Testis (tissue), 2 donors: ENCODE measurements at regions not wholly inside any gene's neighbourhood (a gene's known extent, or its start where the extent isn't known, plus 50 kb on each side); places are given as distances from the start of the nearest gene placed in this dataset.

ENCODE experiments used
- POLR2A ChIP-seq: fragments of 450-650 bp; IDR thresholded peaks from one replicate; pipeline ENCODE4 v1.6.1; 2017; ENCODE audit warnings: antibody characterized with exemption, mild to moderate bottlenecking, moderate library complexity
- TF ChIP-seq, protein P1 (sequence below), 3 experiments: fragments of 450-650 bp in 2 of 3; fragments of 200-600 bp in 1 of 3; sonication (generic) in 1 of 3; IDR thresholded peaks; one replicate each; pipeline ENCODE4 v1.5.1; 2016 to 2019; ENCODE audit warnings: antibody characterized with exemption in 3 of 3, mild to moderate bottlenecking in 2 of 3, moderate library complexity in 1 of 3

- TF ChIP-seq, protein P1, sequence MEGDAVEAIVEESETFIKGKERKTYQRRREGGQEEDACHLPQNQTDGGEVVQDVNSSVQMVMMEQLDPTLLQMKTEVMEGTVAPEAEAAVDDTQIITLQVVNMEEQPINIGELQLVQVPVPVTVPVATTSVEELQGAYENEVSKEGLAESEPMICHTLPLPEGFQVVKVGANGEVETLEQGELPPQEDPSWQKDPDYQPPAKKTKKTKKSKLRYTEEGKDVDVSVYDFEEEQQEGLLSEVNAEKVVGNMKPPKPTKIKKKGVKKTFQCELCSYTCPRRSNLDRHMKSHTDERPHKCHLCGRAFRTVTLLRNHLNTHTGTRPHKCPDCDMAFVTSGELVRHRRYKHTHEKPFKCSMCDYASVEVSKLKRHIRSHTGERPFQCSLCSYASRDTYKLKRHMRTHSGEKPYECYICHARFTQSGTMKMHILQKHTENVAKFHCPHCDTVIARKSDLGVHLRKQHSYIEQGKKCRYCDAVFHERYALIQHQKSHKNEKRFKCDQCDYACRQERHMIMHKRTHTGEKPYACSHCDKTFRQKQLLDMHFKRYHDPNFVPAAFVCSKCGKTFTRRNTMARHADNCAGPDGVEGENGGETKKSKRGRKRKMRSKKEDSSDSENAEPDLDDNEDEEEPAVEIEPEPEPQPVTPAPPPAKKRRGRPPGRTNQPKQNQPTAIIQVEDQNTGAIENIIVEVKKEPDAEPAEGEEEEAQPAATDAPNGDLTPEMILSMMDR (IDR thresholded peaks at IDR 0.05), result no peak
- no peak for TF ChIP-seq POLR2A
These were observed 479.9 kb upstream of the CDH11 start for GRCh38 chr16:65601781-65602180.
